IMR-90 (cell line): ENCODE measurements at regions not wholly inside any gene's neighbourhood (a gene's known extent, or its start where the extent isn't known, plus 50 kb on each side); places are given as distances from the start of the nearest gene placed in this dataset.

Experiments used
- CTCF ChIP-seq: conservative IDR thresholded peaks from 2 replicates; pipeline ENCODE4 v1.5.1; 2012; ENCODE audit warnings: mild to moderate bottlenecking, low read depth, low read length, improper control_type of control experiment
- ELK1 ChIP-seq: fragments of 150-350 bp; IDR thresholded peaks from 2 replicates; pipeline ENCODE4 v1.6.1; 2016; ENCODE audit warnings: low read depth, mild to moderate bottlenecking, low read length, moderate library complexity, borderline replicate concordance
- MAZ ChIP-seq: IDR thresholded peaks from 2 replicates; pipeline ENCODE4 v1.6.1; 2012; ENCODE audit warnings: low read depth, mild to moderate bottlenecking, low read length, improper control_type of control experiment, moderate library complexity, borderline replicate concordance
- MXI1 ChIP-seq: IDR thresholded peaks from 2 replicates; pipeline ENCODE4 v1.6.1; 2012; ENCODE audit warnings: low read depth, mild to moderate bottlenecking, low read length, moderate library complexity, borderline replicate concordance
- POLR2A ChIP-seq: IDR thresholded peaks from 2 replicates; pipeline ENCODE4 v1.6.1; 2012; ENCODE audit warnings: mild to moderate bottlenecking, low read depth, low read length
- RAD21 ChIP-seq: IDR thresholded peaks from 2 replicates; pipeline ENCODE4 v1.6.1; 2012; ENCODE audit warnings: low read length, improper control_type of control experiment
- RFX5 ChIP-seq: IDR thresholded peaks from 2 replicates; pipeline ENCODE4 v1.8.0; 2012; ENCODE audit warnings: low read depth, mild to moderate bottlenecking, low read length, moderate library complexity
- USF2 ChIP-seq: fragments of 150-350 bp; IDR thresholded peaks from 2 replicates; pipeline ENCODE4 v1.6.1; 2017; ENCODE audit warnings: mild to moderate bottlenecking, antibody characterized with exemption, low read length, low read depth

GRCh38 chr5:152804179-152804578 lies 399.1 kb upstream of the NMUR2 start:
- TF ChIP-seq USF2 (no peak), CTCF (no peak), RFX5 (no peak), MAZ (no peak), POLR2A (no peak), RAD21 (no peak), MXI1 (no peak), ELK1 (no peak)
